ENCODE measurements at regions not wholly inside any gene's neighbourhood (a gene's known extent, or its start where the extent isn't known, plus 50 kb on each side); places are given as distances from the start of the nearest gene placed in this dataset.
"Not testable (repeated sequence)": the region's sequence is repeated elsewhere in the genome, so short reads cannot be mapped to it uniquely, and the experiment has no call there.

DNA sequence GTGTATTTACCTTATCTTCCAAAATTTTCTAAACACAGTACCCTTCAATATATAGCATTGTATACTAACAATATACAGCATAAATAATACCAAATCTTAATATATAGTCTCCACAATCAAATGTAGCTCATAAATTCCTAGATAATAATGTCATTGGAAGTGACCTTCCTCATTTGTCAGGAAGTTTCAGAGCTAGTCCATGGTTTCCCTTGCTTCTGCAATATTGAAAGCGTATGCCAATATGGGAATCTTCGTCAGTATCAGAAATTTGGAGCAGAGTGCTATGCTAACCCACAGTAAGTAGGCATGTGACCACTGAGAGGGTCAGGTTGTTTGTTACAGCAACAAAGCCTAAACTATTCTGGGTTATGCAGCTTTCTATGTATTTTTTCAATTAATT, 774.9 kb upstream of the CDH10 start:
- TF ChIP-seq, protein P1, sequence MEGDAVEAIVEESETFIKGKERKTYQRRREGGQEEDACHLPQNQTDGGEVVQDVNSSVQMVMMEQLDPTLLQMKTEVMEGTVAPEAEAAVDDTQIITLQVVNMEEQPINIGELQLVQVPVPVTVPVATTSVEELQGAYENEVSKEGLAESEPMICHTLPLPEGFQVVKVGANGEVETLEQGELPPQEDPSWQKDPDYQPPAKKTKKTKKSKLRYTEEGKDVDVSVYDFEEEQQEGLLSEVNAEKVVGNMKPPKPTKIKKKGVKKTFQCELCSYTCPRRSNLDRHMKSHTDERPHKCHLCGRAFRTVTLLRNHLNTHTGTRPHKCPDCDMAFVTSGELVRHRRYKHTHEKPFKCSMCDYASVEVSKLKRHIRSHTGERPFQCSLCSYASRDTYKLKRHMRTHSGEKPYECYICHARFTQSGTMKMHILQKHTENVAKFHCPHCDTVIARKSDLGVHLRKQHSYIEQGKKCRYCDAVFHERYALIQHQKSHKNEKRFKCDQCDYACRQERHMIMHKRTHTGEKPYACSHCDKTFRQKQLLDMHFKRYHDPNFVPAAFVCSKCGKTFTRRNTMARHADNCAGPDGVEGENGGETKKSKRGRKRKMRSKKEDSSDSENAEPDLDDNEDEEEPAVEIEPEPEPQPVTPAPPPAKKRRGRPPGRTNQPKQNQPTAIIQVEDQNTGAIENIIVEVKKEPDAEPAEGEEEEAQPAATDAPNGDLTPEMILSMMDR (IDR thresholded peaks at IDR 0.05; ENCODE audit: borderline replicate concordance, insufficient read depth, low read depth, low read length), result no peak
- H3K4me3 ChIP-seq (ENCODE audit: low read depth, low read length), result no peak overlapping the region

GRCh38 chr5:25418978-25419377, 774.2 kb upstream of the CDH10 start:
- no peak overlapping the region for H3K4me3 ChIP-seq (ENCODE audit: low read depth, low read length)
- TF ChIP-seq, protein P1 (IDR thresholded peaks at IDR 0.05; ENCODE audit: borderline replicate concordance, insufficient read depth, low read depth, low read length), result no peak

- H3K4me3 ChIP-seq (ENCODE audit: low read depth, low read length), result no peak overlapping the region
- TF ChIP-seq, protein P1 (IDR thresholded peaks at IDR 0.05; ENCODE audit: borderline replicate concordance, insufficient read depth, low read depth, low read length), result no peak
Observed at GRCh38 chr5:25418319-25418859, 773.6 kb upstream of the CDH10 start.

DNA sequence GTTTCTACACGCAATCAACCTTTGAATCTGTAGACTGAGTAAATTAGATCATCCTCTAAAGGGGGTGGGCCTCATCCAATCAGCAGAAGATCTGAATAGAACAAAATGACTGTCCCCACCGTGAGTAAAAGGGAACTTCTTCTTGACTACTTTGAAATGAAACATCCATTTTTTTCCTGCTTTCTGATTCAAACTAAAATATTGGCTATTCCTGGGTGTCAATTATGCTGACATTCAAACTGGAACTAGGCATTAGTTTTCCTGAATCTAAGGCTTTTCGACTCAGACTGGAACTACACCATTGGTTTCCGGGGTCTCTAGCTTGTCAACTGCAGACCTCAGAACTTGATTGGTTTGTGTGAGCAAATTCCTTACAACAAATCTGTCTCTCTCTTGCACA, 772.2 kb upstream of the CDH10 start:
- no peak overlapping the region for H3K4me3 ChIP-seq (ENCODE audit: low read depth, low read length)
- TF ChIP-seq, protein P1 (IDR thresholded peaks at IDR 0.05; ENCODE audit: borderline replicate concordance, insufficient read depth, low read depth, low read length), result no peak

DNA sequence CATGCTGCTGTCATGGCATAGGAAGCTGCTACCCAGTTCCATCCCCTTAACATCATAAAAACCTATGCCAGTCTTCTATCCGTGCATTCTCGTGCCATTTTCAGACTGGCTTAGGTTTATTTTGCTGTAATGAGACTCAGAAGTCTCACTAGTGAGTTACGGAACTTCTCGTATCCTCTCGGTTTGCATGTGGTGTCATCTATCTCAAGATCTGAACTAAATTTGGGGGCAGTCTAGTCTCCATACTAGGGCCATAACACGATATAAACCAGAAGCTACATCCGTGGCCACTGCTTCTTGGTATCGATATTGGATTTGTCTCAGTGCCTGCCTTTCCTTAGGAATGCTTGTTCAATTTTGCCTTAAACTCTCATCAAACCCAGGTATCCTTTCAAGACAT, 771.2 kb upstream of the CDH10 start:
- H3K4me3 ChIP-seq (ENCODE audit: low read depth, low read length), result no peak overlapping the region
- TF ChIP-seq, protein P1 (IDR thresholded peaks at IDR 0.05; ENCODE audit: borderline replicate concordance, insufficient read depth, low read depth, low read length), result no peak

DNA sequence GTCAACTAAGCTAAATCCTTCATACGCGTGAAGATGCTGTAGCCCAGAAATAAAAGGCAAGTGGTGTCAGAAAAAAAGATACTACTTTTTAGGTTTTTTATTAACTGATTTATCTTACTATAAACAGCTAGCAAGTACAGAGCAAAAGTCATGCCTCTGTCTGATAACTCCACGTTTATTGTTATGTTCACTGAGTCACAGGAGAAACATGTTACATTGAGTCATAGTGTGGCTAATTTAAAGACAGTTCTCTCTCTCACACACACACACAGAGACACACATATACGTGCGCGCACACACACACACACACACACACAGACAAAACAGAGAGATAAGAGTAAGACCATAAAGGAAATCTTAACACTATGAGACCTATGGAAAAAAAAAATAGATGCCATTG, 770.0 kb upstream of the CDH10 start:
- TF ChIP-seq, protein P1 (IDR thresholded peaks at IDR 0.05; ENCODE audit: borderline replicate concordance, insufficient read depth, low read depth, low read length), result no peak
- H3K4me3 ChIP-seq (ENCODE audit: low read depth, low read length), result no peak overlapping the region

DNA sequence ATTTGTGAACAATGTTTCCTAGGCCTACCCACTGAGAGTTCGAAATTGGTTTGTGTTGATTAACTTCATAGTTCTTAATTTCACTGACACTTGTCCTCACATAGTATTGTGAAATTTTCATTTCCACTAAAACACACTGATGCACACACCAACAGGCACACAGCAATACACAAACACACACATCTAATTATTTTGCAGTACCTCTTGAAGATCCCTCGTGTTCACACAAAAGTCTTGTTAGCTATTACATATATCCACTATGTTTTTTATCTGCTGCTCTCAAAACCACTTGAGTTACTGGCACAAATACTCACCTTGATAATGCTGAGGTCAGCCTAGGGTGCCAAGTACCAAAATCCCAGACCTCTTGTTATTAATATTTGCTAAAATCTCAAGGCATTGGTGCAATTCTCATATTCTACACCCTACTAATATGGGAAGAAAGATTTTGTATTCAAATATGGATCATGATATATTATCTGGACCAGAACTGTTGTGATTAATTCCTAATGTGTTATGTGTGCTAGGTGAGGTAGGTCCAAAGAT, 767.4 kb upstream of the CDH10 start:
- H3K4me3 ChIP-seq (ENCODE audit: low read depth, low read length), result no peak overlapping the region
- TF ChIP-seq, protein P1 (IDR thresholded peaks at IDR 0.05; ENCODE audit: borderline replicate concordance, insufficient read depth, low read depth, low read length), result no peak

- not testable (repeated sequence) for H3K4me3 ChIP-seq (ENCODE audit: low read depth, low read length)
Observed at GRCh38 chr5:25407365-25407764, 762.6 kb upstream of the CDH10 start.

Measured in GM12875 (cell line).